ENCODE measurements at regions not wholly inside any gene's neighbourhood (a gene's known extent, or its start where the extent isn't known, plus 50 kb on each side); places are given as distances from the start of the nearest gene placed in this dataset.

- TF ChIP-seq, protein P1, sequence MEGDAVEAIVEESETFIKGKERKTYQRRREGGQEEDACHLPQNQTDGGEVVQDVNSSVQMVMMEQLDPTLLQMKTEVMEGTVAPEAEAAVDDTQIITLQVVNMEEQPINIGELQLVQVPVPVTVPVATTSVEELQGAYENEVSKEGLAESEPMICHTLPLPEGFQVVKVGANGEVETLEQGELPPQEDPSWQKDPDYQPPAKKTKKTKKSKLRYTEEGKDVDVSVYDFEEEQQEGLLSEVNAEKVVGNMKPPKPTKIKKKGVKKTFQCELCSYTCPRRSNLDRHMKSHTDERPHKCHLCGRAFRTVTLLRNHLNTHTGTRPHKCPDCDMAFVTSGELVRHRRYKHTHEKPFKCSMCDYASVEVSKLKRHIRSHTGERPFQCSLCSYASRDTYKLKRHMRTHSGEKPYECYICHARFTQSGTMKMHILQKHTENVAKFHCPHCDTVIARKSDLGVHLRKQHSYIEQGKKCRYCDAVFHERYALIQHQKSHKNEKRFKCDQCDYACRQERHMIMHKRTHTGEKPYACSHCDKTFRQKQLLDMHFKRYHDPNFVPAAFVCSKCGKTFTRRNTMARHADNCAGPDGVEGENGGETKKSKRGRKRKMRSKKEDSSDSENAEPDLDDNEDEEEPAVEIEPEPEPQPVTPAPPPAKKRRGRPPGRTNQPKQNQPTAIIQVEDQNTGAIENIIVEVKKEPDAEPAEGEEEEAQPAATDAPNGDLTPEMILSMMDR (IDR thresholded peaks at IDR 0.05) = no peak
- TF ChIP-seq POLR2AphosphoS5 (IDR thresholded peaks at IDR 0.05) = no peak
- TF ChIP-seq EP300 (IDR thresholded peaks at IDR 0.05) = no peak
These were observed 151.3 kb upstream of the NUDT6 start for GRCh38 chr4:123073650-123074049.
